Ishikawa (cell line): ENCODE measurements at regions not wholly inside any gene's neighbourhood (a gene's known extent, or its start where the extent isn't known, plus 50 kb on each side); places are given as distances from the start of the nearest gene placed in this dataset.

Source experiments
- CEBPB ChIP-seq: IDR thresholded peaks from 2 replicates; pipeline ENCODE4 v1.6.1; 2012
- EGR1 ChIP-seq: IDR thresholded peaks from 2 replicates; pipeline ENCODE4 v1.6.1; 2012
- NFIC ChIP-seq: IDR thresholded peaks from 2 replicates; pipeline ENCODE4 v1.6.1; 2012
- RAD21 ChIP-seq: IDR thresholded peaks from 2 replicates; pipeline ENCODE4 v1.6.1; 2012; ENCODE audit warnings: low read depth
- TAF1 ChIP-seq: IDR thresholded peaks from 2 replicates; pipeline ENCODE4 v1.6.1; 2012; ENCODE audit warnings: low read depth, mild to moderate bottlenecking
- TEAD4 ChIP-seq: IDR thresholded peaks from 2 replicates; pipeline ENCODE4 v1.6.1; 2012
- USF1 ChIP-seq: IDR thresholded peaks from 2 replicates; pipeline ENCODE4 v1.6.1; 2012
- TF ChIP-seq, protein P1 (sequence below): IDR thresholded peaks from 2 replicates; pipeline ENCODE4 v1.6.1; 2012
- TF ChIP-seq, protein P2 (sequence below): IDR thresholded peaks from 2 replicates; pipeline ENCODE4 v1.6.1; 2012; ENCODE audit warnings: low read depth, mild to moderate bottlenecking

DNA sequence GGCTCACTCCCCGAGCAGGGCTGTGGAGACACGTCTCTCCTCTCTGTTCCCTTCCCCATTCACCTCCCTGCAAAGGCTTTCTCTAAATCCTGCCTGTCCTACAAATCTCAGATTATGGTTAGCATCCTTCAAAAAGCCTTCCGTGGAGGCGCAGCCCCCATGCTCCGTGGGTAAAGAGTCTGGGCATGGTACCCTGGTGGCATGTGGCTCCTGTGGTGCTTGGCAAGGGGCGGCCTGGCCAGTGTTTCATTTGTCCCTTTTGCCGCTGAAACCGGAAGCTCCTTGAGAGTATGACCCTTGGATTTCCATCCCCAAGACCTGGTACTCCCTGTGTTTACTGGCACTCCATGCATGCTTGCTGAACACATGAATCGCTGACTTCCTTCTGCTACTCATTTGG, 839.3 kb upstream of the SALL3 start:
- TF ChIP-seq, protein P1, sequence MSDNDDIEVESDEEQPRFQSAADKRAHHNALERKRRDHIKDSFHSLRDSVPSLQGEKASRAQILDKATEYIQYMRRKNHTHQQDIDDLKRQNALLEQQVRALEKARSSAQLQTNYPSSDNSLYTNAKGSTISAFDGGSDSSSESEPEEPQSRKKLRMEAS: no peak
- TF ChIP-seq TEAD4: no peak
- TF ChIP-seq NFIC: no peak
- TF ChIP-seq, protein P2, sequence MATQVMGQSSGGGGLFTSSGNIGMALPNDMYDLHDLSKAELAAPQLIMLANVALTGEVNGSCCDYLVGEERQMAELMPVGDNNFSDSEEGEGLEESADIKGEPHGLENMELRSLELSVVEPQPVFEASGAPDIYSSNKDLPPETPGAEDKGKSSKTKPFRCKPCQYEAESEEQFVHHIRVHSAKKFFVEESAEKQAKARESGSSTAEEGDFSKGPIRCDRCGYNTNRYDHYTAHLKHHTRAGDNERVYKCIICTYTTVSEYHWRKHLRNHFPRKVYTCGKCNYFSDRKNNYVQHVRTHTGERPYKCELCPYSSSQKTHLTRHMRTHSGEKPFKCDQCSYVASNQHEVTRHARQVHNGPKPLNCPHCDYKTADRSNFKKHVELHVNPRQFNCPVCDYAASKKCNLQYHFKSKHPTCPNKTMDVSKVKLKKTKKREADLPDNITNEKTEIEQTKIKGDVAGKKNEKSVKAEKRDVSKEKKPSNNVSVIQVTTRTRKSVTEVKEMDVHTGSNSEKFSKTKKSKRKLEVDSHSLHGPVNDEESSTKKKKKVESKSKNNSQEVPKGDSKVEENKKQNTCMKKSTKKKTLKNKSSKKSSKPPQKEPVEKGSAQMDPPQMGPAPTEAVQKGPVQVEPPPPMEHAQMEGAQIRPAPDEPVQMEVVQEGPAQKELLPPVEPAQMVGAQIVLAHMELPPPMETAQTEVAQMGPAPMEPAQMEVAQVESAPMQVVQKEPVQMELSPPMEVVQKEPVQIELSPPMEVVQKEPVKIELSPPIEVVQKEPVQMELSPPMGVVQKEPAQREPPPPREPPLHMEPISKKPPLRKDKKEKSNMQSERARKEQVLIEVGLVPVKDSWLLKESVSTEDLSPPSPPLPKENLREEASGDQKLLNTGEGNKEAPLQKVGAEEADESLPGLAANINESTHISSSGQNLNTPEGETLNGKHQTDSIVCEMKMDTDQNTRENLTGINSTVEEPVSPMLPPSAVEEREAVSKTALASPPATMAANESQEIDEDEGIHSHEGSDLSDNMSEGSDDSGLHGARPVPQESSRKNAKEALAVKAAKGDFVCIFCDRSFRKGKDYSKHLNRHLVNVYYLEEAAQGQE: no peak
- TF ChIP-seq USF1: no peak
- no peak for TF ChIP-seq RAD21
- TF ChIP-seq EGR1: no peak
- TF ChIP-seq CEBPB: no peak
- TF ChIP-seq TAF1: no peak
